Cardiac fibroblast (primary cell): ENCODE measurements at regions not wholly inside any gene's neighbourhood (a gene's known extent, or its start where the extent isn't known, plus 50 kb on each side); places are given as distances from the start of the nearest gene placed in this dataset.
A peak's percentile ranks its signal among the peaks of the same experiment; 100 is the strongest.

Experiments
- DNase-seq, 2 donors: peaks; one replicate each; pipeline versions ENCODE4 v3.0.0 to v3.0.0-alpha.2; 2010; ENCODE audit warnings: low read depth in 2 of 2
- H3K4me3 ChIP-seq, 2 donors: replicated peaks in 1 of 2; 1 replicate in 1 of 2; 2 replicates in 1 of 2; pipeline ENCODE4 v1.5.1; 2011; ENCODE audit warnings: low read depth in 2 of 2, low read length in 2 of 2, mild to moderate bottlenecking in 2 of 2, moderate library complexity in 1 of 2
- CTCF ChIP-seq: IDR thresholded peaks from one replicate; pipeline ENCODE4 v1.5.1; 2011; ENCODE audit warnings: low read depth, mild to moderate bottlenecking, low read length, inconsistent platforms

GRCh38 chrX:109281483-109282275 is 200.2 kb downstream of the GUCY2F start:
- no peak for TF ChIP-seq CTCF
- H3K4me3 ChIP-seq = no peak overlapping the region
- peak in 1 of 2 donors; percentile 77 for DNase-seq

GRCh38 chrX:109274806-109275205 is 207.1 kb downstream of the GUCY2F start:
- TF ChIP-seq CTCF = no peak
- no peak overlapping the region for H3K4me3 ChIP-seq
- no peak for DNase-seq

DNA sequence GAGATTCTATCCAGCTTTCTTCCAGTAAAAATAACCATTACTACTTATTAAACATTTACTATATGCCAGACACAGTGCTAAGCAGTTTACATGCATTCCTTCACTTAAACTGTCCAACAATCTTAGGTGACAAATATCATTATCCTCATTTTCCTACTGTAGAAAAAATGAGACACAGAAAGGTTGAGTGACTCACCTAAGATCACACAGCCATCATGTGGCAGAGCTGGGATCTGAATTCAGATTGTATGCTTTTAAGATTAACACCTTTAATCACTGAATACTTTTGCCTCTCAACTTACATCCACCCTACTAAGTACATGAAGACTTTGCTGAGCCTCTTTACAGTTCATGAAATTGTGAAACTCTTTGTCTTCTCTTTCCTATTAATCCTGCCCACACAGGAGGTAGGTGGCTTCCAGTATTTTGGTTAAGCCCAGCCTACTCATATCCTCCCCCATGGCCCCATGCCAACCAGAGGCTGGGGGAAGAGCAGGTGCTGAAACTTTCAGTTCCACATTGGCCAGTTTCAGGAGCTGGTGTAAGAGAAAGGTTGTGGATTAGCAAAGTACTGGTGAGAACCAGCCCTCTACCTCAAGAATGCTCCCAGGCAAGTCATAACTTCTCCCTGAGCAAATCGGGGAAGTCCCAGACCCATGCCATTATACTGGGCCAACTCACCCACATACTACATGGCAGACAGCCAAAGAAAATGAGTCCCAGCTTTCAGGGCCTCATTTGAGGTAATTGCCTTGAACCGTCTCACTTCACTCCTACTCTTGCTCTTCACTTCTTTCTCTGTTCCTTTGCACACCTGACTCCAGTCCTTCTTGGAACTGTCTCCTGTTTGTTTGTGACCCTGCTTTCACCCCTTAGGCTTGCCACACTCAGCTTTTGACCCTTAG is 211.1 kb downstream of the GUCY2F start:
- no peak overlapping the region for H3K4me3 ChIP-seq
- TF ChIP-seq CTCF = no peak
- peak; percentile 39 to 49 for DNase-seq

DNA sequence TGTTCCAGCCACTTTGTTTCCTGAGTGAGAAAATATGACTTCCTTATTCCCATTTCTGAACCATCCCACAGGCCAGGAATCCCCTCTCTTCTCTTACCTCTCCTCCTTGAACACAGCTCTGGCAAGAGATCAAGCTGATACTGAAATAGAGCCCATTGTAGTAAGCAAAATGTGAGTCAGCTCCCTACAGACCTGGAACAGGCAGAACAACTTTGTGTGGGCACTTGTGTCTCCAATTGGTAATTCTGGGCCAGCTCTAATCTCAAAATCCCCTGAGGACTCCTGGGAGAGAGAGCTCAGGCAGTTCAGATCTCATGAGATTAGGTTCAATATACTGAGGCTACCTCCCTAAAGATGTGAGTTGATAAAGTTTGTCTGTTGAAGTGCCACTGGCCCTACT is 213.5 kb downstream of the GUCY2F start:
- DNase-seq = no peak
- no peak for TF ChIP-seq CTCF
- no peak overlapping the region for H3K4me3 ChIP-seq

DNA sequence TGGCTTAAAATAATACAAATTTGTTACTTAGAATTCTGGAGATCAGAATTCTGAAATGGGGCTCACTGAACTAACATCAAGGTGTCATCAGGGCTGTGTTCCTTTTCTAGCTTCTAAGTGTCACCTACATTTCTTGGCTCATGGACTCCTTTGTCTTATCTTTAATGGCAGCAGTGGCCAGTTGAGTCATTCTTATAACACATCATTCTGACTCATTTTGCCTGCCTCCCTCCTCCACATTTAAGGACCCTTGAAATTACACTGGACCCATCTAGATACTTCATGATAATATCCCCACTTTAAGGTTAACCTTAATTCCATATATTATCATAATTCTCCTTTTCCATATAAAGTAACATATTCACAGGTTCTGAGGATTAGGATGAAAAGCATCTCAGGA is 215.9 kb downstream of the GUCY2F start:
- no peak for TF ChIP-seq CTCF
- no peak overlapping the region for H3K4me3 ChIP-seq
- no peak for DNase-seq

DNA sequence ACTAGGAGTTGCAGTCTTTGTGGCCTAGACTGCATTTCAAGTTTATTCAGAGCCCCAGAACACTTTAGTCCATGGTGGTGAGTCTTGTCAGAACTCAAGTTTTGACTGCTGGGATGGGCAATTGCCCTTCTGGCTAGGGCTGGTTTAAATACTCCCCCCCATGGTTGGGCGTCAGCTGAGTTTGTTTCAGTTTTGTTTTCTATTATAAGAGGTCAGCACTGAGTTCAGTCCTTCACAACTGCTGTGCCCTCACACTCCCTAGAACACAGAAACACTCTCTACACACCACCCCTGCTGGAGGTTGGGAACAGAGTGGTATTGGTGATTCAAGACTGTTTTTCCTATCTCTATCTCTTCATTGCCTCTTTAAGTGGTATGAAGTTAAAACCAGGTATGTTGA is 217.0 kb downstream of the GUCY2F start:
- no peak for TF ChIP-seq CTCF
- H3K4me3 ChIP-seq = no peak overlapping the region
- no peak for DNase-seq
